K562 (cell line): ENCODE measurements at regions not wholly inside any gene's neighbourhood (a gene's known extent, or its start where the extent isn't known, plus 50 kb on each side); places are given as distances from the start of the nearest gene placed in this dataset.

Source experiments
- ATF2 ChIP-seq: sonication (generic); formaldehyde crosslinking; IDR thresholded peaks from 2 replicates; pipeline ENCODE4 v1.8.1; 2022; ENCODE audit warnings: missing genetic modification reagents
- CHD2 ChIP-seq: IDR thresholded peaks from 2 replicates; pipeline ENCODE4 v1.6.1; 2011; ENCODE audit warnings: low read depth, low read length
- CREM ChIP-seq: IDR thresholded peaks from 2 replicates; pipeline ENCODE4 v1.6.1; 2014; ENCODE audit warnings: antibody characterized with exemption, low read depth
- CTCF ChIP-seq, 3 experiments: IDR thresholded peaks in 2 of 3; conservative IDR thresholded peaks in 1 of 3; 2 replicates each; pipeline ENCODE4 v1.5.1; 2011 to 2012; ENCODE audit warnings: low read length in 3 of 3, mild to moderate bottlenecking in 3 of 3, control low read depth in 2 of 3, improper control_type of control experiment in 1 of 3, inconsistent platforms in 1 of 3, low read depth in 1 of 3, mixed read lengths in 1 of 3, moderate library complexity in 1 of 3; ENCODE audit not compliant: insufficient read depth in 2 of 3
- KAT7 ChIP-seq: sonication (generic); formaldehyde crosslinking; IDR thresholded peaks from 2 replicates; pipeline ENCODE4 v1.8.0; 2022; ENCODE audit warnings: missing genetic modification reagents, mild to moderate bottlenecking, borderline replicate concordance
- PATZ1 ChIP-seq: fragments of 250-450 bp; sonication (Bioruptor Pico); IDR thresholded peaks from 2 replicates; pipeline ENCODE4 v1.5.0; 2020; ENCODE audit warnings: mild to moderate bottlenecking, borderline replicate concordance
- RCOR1 ChIP-seq, 2 experiments: IDR thresholded peaks; 2 replicates each; pipeline ENCODE4 v1.6.1; 2012; ENCODE audit warnings: low read depth in 2 of 2, low read length in 2 of 2, borderline replicate concordance in 1 of 2, improper control_type of control experiment in 1 of 2
- RFX5 ChIP-seq: IDR thresholded peaks from 2 replicates; pipeline ENCODE4 v1.6.1; 2011; ENCODE audit warnings: low read depth, mild to moderate bottlenecking, improper control_type of control experiment, low read length
- RNF2 ChIP-seq: sonication (generic); IDR thresholded peaks from 2 replicates; pipeline ENCODE4 v1.6.1; 2016
- SNRNP70 ChIP-seq: fragments of 200-400 bp; formaldehyde crosslinking; optimal IDR thresholded peaks from 2 replicates; pipeline ENCODE3; 2017; ENCODE audit warnings: low read depth, low read length
- THRAP3 ChIP-seq: fragments of 450-650 bp; IDR thresholded peaks from 2 replicates; pipeline ENCODE4 v1.6.1; 2016; ENCODE audit warnings: mild to moderate bottlenecking, inconsistent platforms, borderline replicate concordance
- U2AF1 ChIP-seq: fragments of 200-400 bp; formaldehyde crosslinking; optimal IDR thresholded peaks from 2 replicates; pipeline ENCODE3; 2017; ENCODE audit warnings: mild to moderate bottlenecking, low read depth, low read length, moderate library complexity
- ZNF280A ChIP-seq: fragments of 450-650 bp; IDR thresholded peaks from 2 replicates; pipeline ENCODE4 v1.6.1; 2018; ENCODE audit warnings: mild to moderate bottlenecking, low read depth; ENCODE audit not compliant: partially characterized antibody
- ZNF41 ChIP-seq: fragments of 250-450 bp; sonication (Bioruptor Pico); conservative IDR thresholded peaks from 2 replicates; pipeline ENCODE4 v1.4.0; 2020; ENCODE audit warnings: mild to moderate bottlenecking

- TF ChIP-seq SNRNP70 (no peak), U2AF1 (no peak), THRAP3 (no peak), ZNF41 (CRISPR knock-in tag) (no peak), CTCF (IDR thresholded peaks at IDR 0.05 in 2 of 3, conservative IDR thresholded peaks at IDR 0.05 in 1 of 3; ENCODE audit: insufficient read depth in 2 of 3, low read depth in 1 of 3, low read length in 3 of 3) (no peak), KAT7 (CRISPR knock-in tag) (no peak), ATF2 (no peak), RCOR1 (IDR thresholded peaks at IDR 0.05; ENCODE audit: borderline replicate concordance in 1 of 2, low read depth in 2 of 2, low read length in 2 of 2) (no peak), PATZ1 (CRISPR knock-in tag) (no peak), CREM (no peak), RNF2 (no peak), CHD2 (no peak), RFX5 (no peak), ZNF280A (no peak)
Measured at GRCh38 chr6:12431023-12431422, 140.9 kb downstream of the EDN1 start.
